ENCODE measurements at regions not wholly inside any gene's neighbourhood (a gene's known extent, or its start where the extent isn't known, plus 50 kb on each side); places are given as distances from the start of the nearest gene placed in this dataset.

DNA sequence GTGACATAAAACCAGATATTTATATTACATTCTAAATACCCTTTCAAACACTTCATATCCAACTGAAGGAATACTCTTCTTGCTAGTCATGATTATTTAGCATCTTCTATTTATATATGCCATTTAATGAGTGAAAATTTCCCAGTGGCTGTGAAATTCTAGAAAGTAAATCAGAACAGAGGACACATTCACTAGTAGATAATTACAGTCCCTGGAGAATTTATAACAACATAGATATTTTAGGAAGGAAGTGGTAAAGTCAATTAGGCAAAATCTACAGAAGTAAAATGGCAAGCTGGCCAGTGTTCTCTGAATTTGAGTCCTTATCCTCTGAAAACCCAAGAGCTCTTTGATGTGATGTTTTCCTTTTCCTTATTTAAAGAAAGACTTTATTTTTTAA lies 121.8 kb downstream of the PMAIP1 start:
- intact Hi-C loops (cut with micrococcal nuclease; ENCODE audit: unreplicated experiment) (no loop called here), in situ Hi-C loops (cut with HindIII; ENCODE audit: extremely low pct_ligation_motif_present, low pct_unique_long_range_greater_than_20kb) (no loop called here)
- POLR2A ChIA-PET: no interaction called here
- no peaks in the 10 kb centered on the region for H3K79me2 ChIP-seq (ENCODE audit: insufficient read depth, low read length)
- no peaks in the 10 kb centered on the region for H4K20me1 ChIP-seq (ENCODE audit: insufficient read depth, low read length)
- no TSS peak for BruUV-seq (replicated peaks)
- no peak overlapping the region for H2AFZ ChIP-seq (ENCODE audit: low read length)
- no peak overlapping the region for H3K9ac ChIP-seq (ENCODE audit: insufficient read depth, low read depth, low read length)
- H3K4me2 ChIP-seq (ENCODE audit: low read depth, low read length): no peak overlapping the region
- H3K27ac ChIP-seq (ENCODE audit: extremely low read length, insufficient read depth, low read length): no peak overlapping the region
- no peaks in the 10 kb centered on the region for H3K4me1 ChIP-seq (ENCODE audit: insufficient read depth, low read length)
- no peaks in the 10 kb centered on the region for H3K36me3 ChIP-seq (replicated peaks in 1 of 2; ENCODE audit: control insufficient read depth in 1 of 2, insufficient read depth in 2 of 2, low read length in 2 of 2)
- ATAC-seq (no peak), FAIRE-seq (no peak), DNase-seq (ENCODE audit: low spot score) (no peak)
- H3K27me3 ChIP-seq (ENCODE audit: control insufficient read depth in 1 of 2, insufficient read depth in 2 of 2, low read length in 2 of 2): no peaks in the 10 kb centered on the region
- no peak overlapping the region for H3K4me3 ChIP-seq (replicated peaks in 1 of 3; ENCODE audit: insufficient read depth in 1 of 3, low read depth in 2 of 3, low read length in 3 of 3)
- H3K9me3 ChIP-seq (ENCODE audit: low read length): no peaks in the 10 kb centered on the region
- CTCF ChIA-PET (ENCODE audit: low intra/inter-chr PET ratio, low total read pairs): no interaction called here
- no peak for TF ChIP-seq ZNF468 (CRISPR knock-in tag; IDR thresholded peaks at IDR 0.05)
- TF ChIP-seq ZNF256 (CRISPR knock-in tag; conservative IDR thresholded peaks at IDR 0.05): no peak
- TF ChIP-seq ZBTB3 (CRISPR knock-in tag; IDR thresholded peaks at IDR 0.05; ENCODE audit: borderline replicate concordance, low read depth): no peak
- TF ChIP-seq HNRNPH1 (optimal IDR thresholded peaks at IDR 0.05; ENCODE audit: low read depth, low read length): no peak
- no peak for TF ChIP-seq ZSCAN30 (CRISPR knock-in tag; IDR thresholded peaks at IDR 0.05)
- no peak for TF ChIP-seq ZFP91 (CRISPR knock-in tag; IDR thresholded peaks at IDR 0.05; ENCODE audit: borderline replicate concordance)
- no peak for TF ChIP-seq KDM5B (CRISPR knock-in tag; IDR thresholded peaks at IDR 0.05; ENCODE audit: borderline replicate concordance)
- TF ChIP-seq ZBTB21 (CRISPR knock-in tag; IDR thresholded peaks at IDR 0.05): no peak
- TF ChIP-seq ZNF761 (CRISPR knock-in tag; conservative IDR thresholded peaks at IDR 0.05): no peak
- TF ChIP-seq, protein P1, sequence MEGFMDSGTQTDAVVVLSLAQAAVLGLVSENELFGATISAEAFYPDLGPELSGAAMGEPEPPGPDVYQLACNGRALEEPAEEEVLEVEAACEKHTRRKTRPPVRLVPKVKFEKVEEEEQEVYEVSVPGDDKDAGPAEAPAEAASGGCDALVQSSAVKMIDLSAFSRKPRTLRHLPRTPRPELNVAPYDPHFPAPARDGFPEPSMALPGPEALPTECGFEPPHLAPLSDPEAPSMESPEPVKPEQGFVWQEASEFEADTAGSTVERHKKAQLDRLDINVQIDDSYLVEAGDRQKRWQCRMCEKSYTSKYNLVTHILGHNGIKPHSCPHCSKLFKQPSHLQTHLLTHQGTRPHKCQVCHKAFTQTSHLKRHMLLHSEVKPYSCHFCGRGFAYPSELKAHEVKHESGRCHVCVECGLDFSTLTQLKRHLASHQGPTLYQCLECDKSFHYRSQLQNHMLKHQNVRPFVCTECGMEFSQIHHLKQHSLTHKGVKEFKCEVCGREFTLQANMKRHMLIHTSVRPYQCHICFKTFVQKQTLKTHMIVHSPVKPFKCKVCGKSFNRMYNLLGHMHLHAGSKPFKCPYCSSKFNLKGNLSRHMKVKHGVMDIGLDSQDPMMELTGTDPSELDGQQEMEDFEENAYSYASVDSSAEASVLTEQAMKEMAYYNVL (CRISPR knock-in tag; IDR thresholded peaks at IDR 0.05; ENCODE audit: borderline replicate concordance): no peak
- TF ChIP-seq, protein P2, sequence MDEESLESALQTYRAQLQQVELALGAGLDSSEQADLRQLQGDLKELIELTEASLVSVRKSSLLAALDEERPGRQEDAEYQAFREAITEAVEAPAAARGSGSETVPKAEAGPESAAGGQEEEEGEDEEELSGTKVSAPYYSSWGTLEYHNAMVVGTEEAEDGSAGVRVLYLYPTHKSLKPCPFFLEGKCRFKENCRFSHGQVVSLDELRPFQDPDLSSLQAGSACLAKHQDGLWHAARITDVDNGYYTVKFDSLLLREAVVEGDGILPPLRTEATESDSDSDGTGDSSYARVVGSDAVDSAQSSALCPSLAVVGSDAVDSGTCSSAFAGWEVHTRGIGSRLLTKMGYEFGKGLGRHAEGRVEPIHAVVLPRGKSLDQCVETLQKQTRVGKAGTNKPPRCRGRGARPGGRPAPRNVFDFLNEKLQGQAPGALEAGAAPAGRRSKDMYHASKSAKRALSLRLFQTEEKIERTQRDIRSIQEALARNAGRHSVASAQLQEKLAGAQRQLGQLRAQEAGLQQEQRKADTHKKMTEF (CRISPR knock-in tag; IDR thresholded peaks at IDR 0.05): no peak
- TF ChIP-seq ZNF253 (CRISPR knock-in tag; IDR thresholded peaks at IDR 0.05; ENCODE audit: borderline replicate concordance): no peak
